SK-N-SH (cell line): ENCODE measurements at regions not wholly inside any gene's neighbourhood (a gene's known extent, or its start where the extent isn't known, plus 50 kb on each side); places are given as distances from the start of the nearest gene placed in this dataset.

Source experiments
- CTCF ChIA-PET: fragments of 300-600, 350-600 bp; formaldehyde crosslinking; extraction: SDS; loops from one replicate; lab custom pipeline; 2021; lab: Yijun Ruan, JAX
- POLR2A ChIA-PET: fragments of 350-600 bp; sonication (Branson Sonifier 250); formaldehyde crosslinking; extraction: SDS; loops from one replicate; lab custom pipeline; 2020; ENCODE audit warnings: antibody characterized with exemption, inconsistent platforms; lab: Yijun Ruan, JAX
- DNase-seq: peaks from one replicate; pipeline ENCODE4 v3.0.0; 2012
- H2AFZ ChIP-seq: fragments of 200-600 bp; sonication (generic); 2 replicates; pipeline ENCODE4 v1.8.1; 2016; ENCODE audit warnings: antibody characterized with exemption, mild to moderate bottlenecking, low read depth
- H3F3A ChIP-seq: fragments of 200-600 bp; sonication (generic); replicated peaks from 2 replicates; pipeline ENCODE3; 2016; ENCODE audit warnings: antibody characterized with exemption, mild to moderate bottlenecking; ENCODE audit not compliant: insufficient read depth
- H3K27ac ChIP-seq, 2 experiments: fragments of 200-500 bp in 1 of 2; fragments of 200-600 bp in 1 of 2; sonication (Bioruptor generic) in 1 of 2; sonication (generic), shearing (Covaris generic) in 1 of 2; 2 replicates each; pipeline versions ENCODE4 v1.5.1 to v1.6.1; 2014 to 2016; ENCODE audit warnings: low read depth in 2 of 2, inconsistent platforms in 1 of 2, low read length in 1 of 2, mild to moderate bottlenecking in 1 of 2, mixed read lengths in 1 of 2
- H3K27me3 ChIP-seq: fragments of 200-600 bp; sonication (generic), shearing (Covaris generic); 2 replicates; pipeline ENCODE4 v1.6.1; 2016; ENCODE audit warnings: mixed run types; ENCODE audit not compliant: insufficient read depth
- H3K36me3 ChIP-seq, 2 experiments: fragments of 200-500 bp in 1 of 2; fragments of 200-600 bp in 1 of 2; sonication (Bioruptor generic) in 1 of 2; sonication (generic) in 1 of 2; replicated peaks in 1 of 2; 2 replicates each; pipeline versions ENCODE3 to v1.5.1; 2014 to 2016; ENCODE audit warnings: low read length in 1 of 2, mild to moderate bottlenecking in 1 of 2; ENCODE audit not compliant: insufficient read depth in 2 of 2, control insufficient read depth in 1 of 2
- H3K4me1 ChIP-seq, 2 experiments: fragments of 200-500 bp in 1 of 2; fragments of 200-600 bp in 1 of 2; sonication (Bioruptor generic) in 1 of 2; sonication (generic), shearing (Covaris generic) in 1 of 2; 2 replicates each; pipeline versions ENCODE4 v1.5.1 to v1.6.1; 2014 to 2016; ENCODE audit warnings: low read depth in 1 of 2, low read length in 1 of 2, mixed run types in 1 of 2; ENCODE audit not compliant: insufficient read depth in 2 of 2, control insufficient read depth in 1 of 2
- H3K4me2 ChIP-seq: fragments of 200-600 bp; sonication (generic), shearing (Covaris generic); 2 replicates; pipeline ENCODE4 v1.6.1; 2017; ENCODE audit warnings: mixed run types
- H3K4me3 ChIP-seq, 2 experiments: fragments of 200-500 bp in 1 of 2; fragments of 200-600 bp in 1 of 2; sonication (Bioruptor generic) in 1 of 2; sonication (generic), shearing (Covaris generic) in 1 of 2; 2 replicates each; pipeline versions ENCODE4 v1.5.1 to v1.8.1; 2014 to 2016; ENCODE audit warnings: low read depth in 2 of 2, inconsistent platforms in 1 of 2, low read length in 1 of 2, mild to moderate bottlenecking in 1 of 2, mixed read lengths in 1 of 2, moderate library complexity in 1 of 2
- H3K79me2 ChIP-seq: fragments of 200-600 bp; sonication (generic); 2 replicates; pipeline ENCODE4 v1.8.1; 2017; ENCODE audit warnings: mild to moderate bottlenecking; ENCODE audit not compliant: insufficient read depth
- H3K9ac ChIP-seq: fragments of 200-600 bp; sonication (generic); 2 replicates; pipeline ENCODE4 v1.6.1; 2017; ENCODE audit warnings: mixed run types
- H3K9me2 ChIP-seq: fragments of 200-600 bp; sonication (generic); 2 replicates; pipeline ENCODE4 v1.6.1; 2017; ENCODE audit warnings: mixed run types
- H3K9me3 ChIP-seq: fragments of 200-600 bp; sonication (generic); 2 replicates; pipeline ENCODE4 v1.6.1; 2017; ENCODE audit warnings: mixed run types, mild to moderate bottlenecking, moderate library complexity
- H4K20me1 ChIP-seq: fragments of 200-600 bp; sonication (generic); 2 replicates; pipeline ENCODE4 v1.6.1; 2017; ENCODE audit warnings: mild to moderate bottlenecking, mixed run types; ENCODE audit not compliant: insufficient read depth
- GABPA ChIP-seq: IDR thresholded peaks from 2 replicates; pipeline ENCODE4 v1.4.0; 2012; ENCODE audit warnings: low read depth, mild to moderate bottlenecking
- JUND ChIP-seq: IDR thresholded peaks from 2 replicates; pipeline ENCODE4 v1.4.0; 2012
- PBX3 ChIP-seq: IDR thresholded peaks from 2 replicates; pipeline ENCODE4; 2012
- RAD21 ChIP-seq: IDR thresholded peaks from 2 replicates; pipeline ENCODE4 v1.6.1; 2012; ENCODE audit warnings: mild to moderate bottlenecking, low read length
- REST ChIP-seq: IDR thresholded peaks from 2 replicates; pipeline ENCODE4 v1.6.1; 2012; ENCODE audit warnings: mild to moderate bottlenecking, low read depth, low read length, moderate library complexity
- SIN3A ChIP-seq: IDR thresholded peaks from 2 replicates; pipeline ENCODE4 v1.6.1; 2012; ENCODE audit warnings: low read depth, mild to moderate bottlenecking, low read length, moderate library complexity, borderline replicate concordance
- YY1 ChIP-seq: IDR thresholded peaks from 2 replicates; pipeline ENCODE4 v1.4.0; 2012; ENCODE audit warnings: low read depth, mild to moderate bottlenecking
- ZBTB33 ChIP-seq: IDR thresholded peaks from 2 replicates; pipeline ENCODE4 v1.4.0; 2012; ENCODE audit warnings: low read depth, borderline replicate concordance
- WGBS: methylation state at CpG from one replicate; pipeline ENCODE4 v1.1.6; 2017; ENCODE audit warnings: low lambda C conversion rate; 5-methylcytosine and 5-hydroxymethylcytosine counted together

- H3K9ac ChIP-seq = no peak overlapping the region
- no peaks in the 10 kb centered on the region for H3K36me3 ChIP-seq
- no peaks in the 10 kb centered on the region for H4K20me1 ChIP-seq
- 0 out of 2 replicates have a peak overlapping the region, but pooled peaks have one; percentile 4 for H3K4me2 ChIP-seq
- H3K4me3 ChIP-seq = peak overlapping the region in 1 of 2 experiments; percentile 17; a peak in 1 of 4 replicates
- H3K79me2 ChIP-seq = no peaks in the 10 kb centered on the region
- H3F3A ChIP-seq = no peaks in the 10 kb centered on the region
- no peak for TF ChIP-seq REST
- TF ChIP-seq JUND = no peak
- TF ChIP-seq ZBTB33 = no peak
- no peak for TF ChIP-seq GABPA
- TF ChIP-seq YY1 = no peak
- TF ChIP-seq RAD21 = no peak
- TF ChIP-seq SIN3A = no peak
- TF ChIP-seq PBX3 = no peak
- POLR2A ChIA-PET = no interaction called here
- CTCF ChIA-PET = interaction anchor here (1.4 kb wide), 1 partner anchor 472 kb away, joined by 3 read pairs; no protein-coding TSS in a partner anchor
- H3K27ac ChIP-seq = no peak overlapping the region; a peak in 1 of 4 replicates
- DNase-seq = no peak
- no peaks in the 10 kb centered on the region for H3K9me3 ChIP-seq
- peak overlapping the region; percentile 60; the same call in 1 of the 2 replicates for H2AFZ ChIP-seq
- H3K27me3 ChIP-seq = no peaks in the 10 kb centered on the region
- no peaks in the 10 kb centered on the region for H3K9me2 ChIP-seq
- peaks cover 0 to 7% of the 10 kb centered on the region in 2 experiments; a peak in 2 of 4 replicates for H3K4me1 ChIP-seq
- 91% methylated on average over 51 of the region's 61 CpGs for WGBS
Measured at GRCh38 chr3:80770106-80771074, 991.1 kb downstream of the GBE1 start.
